ENCODE measurements at regions not wholly inside any gene's neighbourhood (a gene's known extent, or its start where the extent isn't known, plus 50 kb on each side); places are given as distances from the start of the nearest gene placed in this dataset.

DNA sequence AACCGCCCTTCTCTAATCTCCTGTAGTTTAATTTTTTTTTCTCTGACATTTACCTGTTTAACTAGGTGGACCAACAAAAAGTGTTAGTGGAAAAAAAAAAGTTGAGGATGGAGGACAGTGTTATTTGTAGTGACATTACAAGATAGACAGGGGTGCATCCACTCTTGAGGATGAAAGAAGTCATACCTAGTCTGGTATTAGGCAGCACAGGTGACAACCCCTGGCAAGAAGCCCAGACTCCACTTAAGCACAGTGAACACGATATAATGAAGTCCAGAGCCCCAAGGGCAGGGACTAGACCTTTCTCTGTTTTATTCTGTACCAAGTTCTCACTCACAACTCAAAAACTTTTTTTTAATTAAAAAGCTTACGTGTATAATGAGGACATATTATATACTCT lies 268.4 kb downstream of the GPR37 start:
- Histone ChIP-seq H3K4me3 (no peak overlapping the region), H3K9me3 (no peaks in the 10 kb centered on the region), H3K36me3 (no peaks in the 10 kb centered on the region), H3K27me3 (no peaks in the 10 kb centered on the region), H3K27ac (no peak overlapping the region), H3K4me1 (no peaks in the 10 kb centered on the region)
- WGBS, 2 donors: 42 to 53% methylated on average over 3 of the region's 3 CpGs
- intact Hi-C loops (cut with DNase I): no loop called here
- no peak for FAIRE-seq
- DNase-seq: peak in 2 of 6 donors; percentile 7 to 13
- ATAC-seq: peak in 2 of 4 donors; percentile 17 to 71
- no peak for TF ChIP-seq CTCF (IDR thresholded peaks at IDR 0.05)

GRCh38 chr7:124489925-124490324 lies 275.7 kb downstream of the GPR37 start:
- H3K4me1 ChIP-seq: peaks cover 0 to 4% (median 3%) of the 10 kb centered on the region in 3 donors
- DNase-seq: no peak

GRCh38 chr7:124489082-124489819 lies 276.3 kb downstream of the GPR37 start:
- no peak for TF ChIP-seq CTCF (IDR thresholded peaks at IDR 0.05)
- Histone ChIP-seq H3K36me3 (no peaks in the 10 kb centered on the region), H3K4me3 (no peak overlapping the region), H3K27me3 (no peaks in the 10 kb centered on the region), H3K9me3 (no peaks in the 10 kb centered on the region), H3K27ac (no peak overlapping the region), H3K4me1 (peaks cover 0 to 4% (median 3%) of the 10 kb centered on the region in 3 donors)
- no peak for FAIRE-seq
- ATAC-seq: no peak
- DNase-seq: no peak
- intact Hi-C loops (cut with DNase I): no loop called here
- 66 to 69% methylated on average over 5 of the region's 5 CpGs for WGBS, 2 donors

More at GRCh38 chr7:124489925-124490324, 275.7 kb downstream of the GPR37 start:
- Histone ChIP-seq H3K36me3 (no peaks in the 10 kb centered on the region), H3K27ac (no peak overlapping the region), H3K9me3 (no peaks in the 10 kb centered on the region), H3K4me3 (no peak overlapping the region), H3K27me3 (no peaks in the 10 kb centered on the region)
- intact Hi-C loops (cut with DNase I): no loop called here
- ATAC-seq (peak in 3 of 4 donors; percentile 25 to 77 (median 70)), FAIRE-seq (no peak)
- 11 to 13% methylated on average over 3 of the region's 3 CpGs for WGBS, 2 donors
- no peak for TF ChIP-seq CTCF (IDR thresholded peaks at IDR 0.05)

- WGBS, 2 donors: 82 to 86% methylated on average over 2 of the region's 2 CpGs
- intact Hi-C loops (cut with DNase I): no loop called here
Measured at GRCh38 chr7:124482229-124482628, 283.4 kb downstream of the GPR37 start.

More at GRCh38 chr7:124482229-124482628, 283.4 kb downstream of the GPR37 start:
- Histone ChIP-seq H3K36me3 (no peaks in the 10 kb centered on the region), H3K9me3 (no peaks in the 10 kb centered on the region), H3K27me3 (no peaks in the 10 kb centered on the region), H3K4me1 (no peaks in the 10 kb centered on the region), H3K4me3 (no peak overlapping the region), H3K27ac (no peak overlapping the region)
- no peak for TF ChIP-seq CTCF (IDR thresholded peaks at IDR 0.05)
- ATAC-seq (no peak), FAIRE-seq (no peak), DNase-seq (no peak)

Measured in pancreas (tissue), 10 donors.